ENCODE measurements at regions not wholly inside any gene's neighbourhood (a gene's known extent, or its start where the extent isn't known, plus 50 kb on each side); places are given as distances from the start of the nearest gene placed in this dataset.

DNA sequence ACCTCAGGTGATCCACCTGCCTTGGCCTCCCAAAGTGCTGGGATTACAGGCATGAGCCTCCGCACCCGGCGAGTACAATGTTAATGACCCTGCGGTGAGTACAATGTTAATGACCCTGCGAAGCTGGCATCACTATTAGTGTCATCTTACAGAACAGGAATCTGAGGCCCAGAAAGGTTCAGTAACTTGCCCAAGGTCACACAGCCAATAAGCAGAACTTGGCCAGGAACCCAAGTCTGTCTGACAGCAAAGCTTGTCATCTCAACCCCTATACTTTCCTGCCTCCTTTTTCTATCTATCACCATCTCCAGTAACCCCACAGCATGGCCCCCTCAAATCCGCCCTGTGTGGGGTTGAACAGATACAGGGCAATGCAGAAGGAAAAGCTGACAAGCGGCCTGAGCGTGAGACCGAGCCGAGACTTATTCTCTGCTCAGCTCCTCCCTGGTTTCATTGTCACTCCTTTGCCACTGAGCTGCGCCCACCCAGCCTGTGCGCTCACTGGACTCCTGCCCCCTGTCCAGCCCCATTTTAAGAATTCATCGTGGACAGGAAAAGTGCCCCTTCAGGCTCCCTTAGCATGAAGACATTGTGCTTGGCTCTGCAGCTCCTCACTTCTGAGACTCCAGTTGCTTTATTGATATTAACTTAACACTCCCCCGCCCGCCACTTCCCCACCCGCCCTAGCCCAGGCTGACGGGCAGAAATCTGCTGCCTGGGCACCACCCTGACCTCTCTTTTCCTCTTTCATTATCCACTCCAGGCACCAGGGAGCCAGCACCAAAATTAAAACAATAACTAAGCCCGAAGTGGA, 58.1 kb upstream of the LBX1 start:
- H3K9me3 ChIP-seq (ENCODE audit: control insufficient read depth in 1 of 2, insufficient read depth in 1 of 2, low read depth in 1 of 2, low read length in 2 of 2), result no peaks in the 10 kb centered on the region
- CTCF ChIA-PET, result interaction anchor here (0.5 to 3.7 kb wide), 18 partner anchors 9 to 315 kb away, joined by 3 to 30 read pairs (median 5); no protein-coding TSS in a partner anchor
- H3K4me1 ChIP-seq (ENCODE audit: control insufficient read depth in 1 of 2, insufficient read depth in 2 of 2, low read length in 2 of 2), result no peaks in the 10 kb centered on the region; a peak in 1 of 4 replicates
- RAD21 ChIA-PET (ENCODE audit: low non-redundant PET in 1 of 2, low total read pairs in 2 of 2, uncharacterized antibody in 2 of 2, unreplicated experiment in 2 of 2), result interaction anchor here (0.6 to 1.4 kb wide), 9 partner anchors 16 to 283 kb away, joined by 3 to 10 read pairs (median 4); no protein-coding TSS in a partner anchor
- no peak for ATAC-seq
- TF ChIP-seq, protein P1, sequence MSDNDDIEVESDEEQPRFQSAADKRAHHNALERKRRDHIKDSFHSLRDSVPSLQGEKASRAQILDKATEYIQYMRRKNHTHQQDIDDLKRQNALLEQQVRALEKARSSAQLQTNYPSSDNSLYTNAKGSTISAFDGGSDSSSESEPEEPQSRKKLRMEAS (IDR thresholded peaks at IDR 0.05), result no peak
- TF ChIP-seq JUND (IDR thresholded peaks at IDR 0.05) (no peak), SRF (IDR thresholded peaks at IDR 0.05; ENCODE audit: low read depth) (no peak), FOSL1 (IDR thresholded peaks at IDR 0.05; ENCODE audit: low read depth) (no peak), CEBPB (IDR thresholded peaks at IDR 0.05; ENCODE audit: low read depth) (no peak), ZFX (IDR thresholded peaks at IDR 0.05) (no peak), POLR2A (IDR thresholded peaks at IDR 0.05; ENCODE audit: borderline replicate concordance, extremely low read depth, insufficient read depth, insufficient read length) (no peak), SIN3A (IDR thresholded peaks at IDR 0.05; ENCODE audit: low read depth) (no peak), CBX3 (IDR thresholded peaks at IDR 0.05; ENCODE audit: low read depth) (no peak), ELF1 (IDR thresholded peaks at IDR 0.05; ENCODE audit: borderline replicate concordance, low read depth) (no peak), YY1 (IDR thresholded peaks at IDR 0.05; ENCODE audit: extremely low read depth, insufficient replicate concordance, low read depth, low read length) (no peak), SP1 (IDR thresholded peaks at IDR 0.05; ENCODE audit: low read depth) (no peak), POLR2AphosphoS5 (IDR thresholded peaks at IDR 0.05; ENCODE audit: low read depth, low read length) (no peak), EZH2 (IDR thresholded peaks at IDR 0.05) (no peak), ZNF274 (IDR thresholded peaks at IDR 0.05; ENCODE audit: low read depth, low read length) (no peak)
- TF ChIP-seq, protein P2, sequence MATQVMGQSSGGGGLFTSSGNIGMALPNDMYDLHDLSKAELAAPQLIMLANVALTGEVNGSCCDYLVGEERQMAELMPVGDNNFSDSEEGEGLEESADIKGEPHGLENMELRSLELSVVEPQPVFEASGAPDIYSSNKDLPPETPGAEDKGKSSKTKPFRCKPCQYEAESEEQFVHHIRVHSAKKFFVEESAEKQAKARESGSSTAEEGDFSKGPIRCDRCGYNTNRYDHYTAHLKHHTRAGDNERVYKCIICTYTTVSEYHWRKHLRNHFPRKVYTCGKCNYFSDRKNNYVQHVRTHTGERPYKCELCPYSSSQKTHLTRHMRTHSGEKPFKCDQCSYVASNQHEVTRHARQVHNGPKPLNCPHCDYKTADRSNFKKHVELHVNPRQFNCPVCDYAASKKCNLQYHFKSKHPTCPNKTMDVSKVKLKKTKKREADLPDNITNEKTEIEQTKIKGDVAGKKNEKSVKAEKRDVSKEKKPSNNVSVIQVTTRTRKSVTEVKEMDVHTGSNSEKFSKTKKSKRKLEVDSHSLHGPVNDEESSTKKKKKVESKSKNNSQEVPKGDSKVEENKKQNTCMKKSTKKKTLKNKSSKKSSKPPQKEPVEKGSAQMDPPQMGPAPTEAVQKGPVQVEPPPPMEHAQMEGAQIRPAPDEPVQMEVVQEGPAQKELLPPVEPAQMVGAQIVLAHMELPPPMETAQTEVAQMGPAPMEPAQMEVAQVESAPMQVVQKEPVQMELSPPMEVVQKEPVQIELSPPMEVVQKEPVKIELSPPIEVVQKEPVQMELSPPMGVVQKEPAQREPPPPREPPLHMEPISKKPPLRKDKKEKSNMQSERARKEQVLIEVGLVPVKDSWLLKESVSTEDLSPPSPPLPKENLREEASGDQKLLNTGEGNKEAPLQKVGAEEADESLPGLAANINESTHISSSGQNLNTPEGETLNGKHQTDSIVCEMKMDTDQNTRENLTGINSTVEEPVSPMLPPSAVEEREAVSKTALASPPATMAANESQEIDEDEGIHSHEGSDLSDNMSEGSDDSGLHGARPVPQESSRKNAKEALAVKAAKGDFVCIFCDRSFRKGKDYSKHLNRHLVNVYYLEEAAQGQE (IDR thresholded peaks at IDR 0.05; ENCODE audit: low read depth), result no peak
- TF ChIP-seq, protein P3, sequence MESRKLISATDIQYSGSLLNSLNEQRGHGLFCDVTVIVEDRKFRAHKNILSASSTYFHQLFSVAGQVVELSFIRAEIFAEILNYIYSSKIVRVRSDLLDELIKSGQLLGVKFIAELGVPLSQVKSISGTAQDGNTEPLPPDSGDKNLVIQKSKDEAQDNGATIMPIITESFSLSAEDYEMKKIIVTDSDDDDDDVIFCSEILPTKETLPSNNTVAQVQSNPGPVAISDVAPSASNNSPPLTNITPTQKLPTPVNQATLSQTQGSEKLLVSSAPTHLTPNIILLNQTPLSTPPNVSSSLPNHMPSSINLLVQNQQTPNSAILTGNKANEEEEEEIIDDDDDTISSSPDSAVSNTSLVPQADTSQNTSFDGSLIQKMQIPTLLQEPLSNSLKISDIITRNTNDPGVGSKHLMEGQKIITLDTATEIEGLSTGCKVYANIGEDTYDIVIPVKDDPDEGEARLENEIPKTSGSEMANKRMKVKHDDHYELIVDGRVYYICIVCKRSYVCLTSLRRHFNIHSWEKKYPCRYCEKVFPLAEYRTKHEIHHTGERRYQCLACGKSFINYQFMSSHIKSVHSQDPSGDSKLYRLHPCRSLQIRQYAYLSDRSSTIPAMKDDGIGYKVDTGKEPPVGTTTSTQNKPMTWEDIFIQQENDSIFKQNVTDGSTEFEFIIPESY (IDR thresholded peaks at IDR 0.05; ENCODE audit: extremely low read depth, insufficient replicate concordance, low read length), result no peak
- H3K9ac ChIP-seq (ENCODE audit: low read length), result no peak overlapping the region
- no peak overlapping the region for H2AFZ ChIP-seq (ENCODE audit: low read depth, low read length, poor library complexity, severe bottlenecking)
- no peak overlapping the region for H3K27ac ChIP-seq (ENCODE audit: low read depth, low read length)
- intact Hi-C loops (cut with micrococcal nuclease), result no loop called here
- H4K20me1 ChIP-seq (ENCODE audit: insufficient read depth), result no peaks in the 10 kb centered on the region
- H3K4me3 ChIP-seq (replicated peaks in 1 of 2; ENCODE audit: low read depth in 1 of 2, low read length in 2 of 2), result no peak overlapping the region
- H3K9me2 ChIP-seq (ENCODE audit: insufficient read depth), result no peaks in the 10 kb centered on the region
- no peaks in the 10 kb centered on the region for H3K36me3 ChIP-seq (ENCODE audit: control insufficient read depth in 1 of 2, insufficient read depth in 2 of 2, low read length in 2 of 2)
- H3K27me3 ChIP-seq (ENCODE audit: insufficient read depth, low read length), result no peaks in the 10 kb centered on the region
- H3K4me2 ChIP-seq (ENCODE audit: low read length), result no peak overlapping the region
- POLR2A ChIA-PET, result interaction anchor here (0.9 to 1.1 kb wide), 2 partner anchors 12 to 175 kb away, joined by 3 read pairs; no protein-coding TSS in a partner anchor
- BruUV-seq (replicated peaks), result no TSS peak
- no peaks in the 10 kb centered on the region for H3K79me2 ChIP-seq (ENCODE audit: insufficient read depth, low read length)
- DNase-seq (ENCODE audit: low read depth, low spot score), result no peak
